Astrocyte of the hippocampus (primary cell): ENCODE measurements at regions not wholly inside any gene's neighbourhood (a gene's known extent, or its start where the extent isn't known, plus 50 kb on each side); places are given as distances from the start of the nearest gene placed in this dataset.
A peak's percentile ranks its signal among the peaks of the same experiment; 100 is the strongest.
"Not testable (repeated sequence)": the region's sequence is repeated elsewhere in the genome, so short reads cannot be mapped to it uniquely, and the experiment has no call there.

ENCODE experiments used
- DNase-seq: peaks from one replicate; pipeline ENCODE4 v3.0.0; 2011; ENCODE audit warnings: low read depth, low spot score

DNA sequence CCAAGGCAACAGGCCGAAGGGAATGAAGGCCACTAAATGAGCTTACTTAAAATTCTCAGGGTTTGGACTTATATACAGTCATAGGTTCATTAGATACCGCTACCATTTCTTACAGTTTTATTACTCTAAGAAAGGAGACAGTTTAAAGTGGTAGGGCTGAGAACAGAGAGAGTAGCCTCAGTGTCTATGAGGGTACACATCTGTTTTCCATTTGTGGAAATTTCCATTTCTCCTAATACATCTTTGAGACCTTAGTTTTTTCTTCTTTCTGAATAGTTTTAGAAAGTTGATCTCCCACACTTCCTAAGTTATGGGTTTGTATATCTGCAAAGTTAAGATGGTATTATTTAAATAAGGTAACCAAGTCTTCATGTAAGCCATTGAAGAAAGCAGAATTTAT is 1279.1 kb downstream of the NCAM2 start:
- no peak for DNase-seq

DNA sequence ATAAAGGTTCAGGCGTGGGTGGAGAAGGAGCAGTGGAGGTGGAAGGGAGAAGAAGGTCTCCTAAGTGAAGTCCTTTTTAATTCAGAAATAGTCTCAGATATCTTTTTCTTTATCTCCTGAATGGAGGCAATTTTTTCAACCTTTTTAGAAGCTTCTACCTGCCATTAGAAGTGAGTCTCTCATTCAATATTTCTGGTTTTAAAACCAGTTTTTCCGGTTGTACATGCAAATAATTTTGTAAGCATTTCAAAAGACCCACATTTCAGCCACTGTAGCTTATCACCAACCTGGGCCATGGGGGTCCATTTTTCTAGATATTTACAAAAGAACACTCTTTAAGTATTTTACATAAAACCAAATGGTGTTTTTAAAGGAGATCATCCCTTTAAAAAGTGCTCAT is 1280.2 kb downstream of the NCAM2 start:
- no peak for DNase-seq

DNA sequence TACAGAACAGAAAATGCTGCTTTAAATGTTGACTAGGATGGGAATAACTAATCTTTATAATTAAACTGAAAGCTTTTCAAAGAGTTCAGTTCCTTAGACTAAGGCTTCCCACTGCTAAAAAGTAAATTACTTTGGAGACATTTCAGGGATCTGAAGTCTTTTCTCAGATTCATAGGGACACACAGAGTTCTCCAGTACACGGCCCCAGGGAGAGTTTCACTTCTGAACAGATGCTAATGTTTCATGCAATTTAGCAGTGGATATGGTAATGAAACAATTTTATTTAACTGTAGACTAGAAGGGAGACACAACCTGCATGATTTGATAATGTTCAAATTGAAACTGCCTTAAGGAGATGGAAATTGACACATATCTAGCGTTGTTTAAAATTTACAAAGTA is 1282.6 kb downstream of the NCAM2 start:
- no peak for DNase-seq

DNA sequence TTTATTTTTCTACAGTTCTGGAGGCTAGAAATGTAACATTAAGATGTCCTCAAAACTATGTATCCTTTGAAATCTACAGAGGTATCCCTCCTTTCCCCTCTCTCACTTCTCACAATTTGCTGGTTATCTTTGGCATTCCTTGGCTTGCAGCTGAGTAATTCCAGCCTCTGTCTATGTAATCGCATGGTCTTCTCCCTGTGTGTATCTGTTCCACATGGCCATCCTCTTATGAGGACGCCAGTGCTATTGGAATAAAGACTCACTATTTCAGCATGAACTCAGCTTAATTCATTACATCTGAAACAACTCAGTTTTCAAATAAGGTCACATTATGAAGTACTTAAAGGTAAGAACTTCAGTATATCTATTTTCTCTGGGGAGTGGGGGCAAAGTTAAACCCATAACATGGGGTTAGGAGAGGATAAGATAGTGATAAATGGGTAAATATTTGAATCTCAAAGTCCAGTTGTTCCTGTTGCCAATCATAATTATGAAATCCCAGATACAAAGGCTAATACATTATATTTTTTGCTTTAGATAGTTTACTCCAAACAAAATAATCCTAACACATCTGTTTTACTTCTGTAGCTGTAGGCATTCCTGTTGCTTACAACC is 1290.8 kb downstream of the NCAM2 start:
- DNase-seq = no peak

DNA sequence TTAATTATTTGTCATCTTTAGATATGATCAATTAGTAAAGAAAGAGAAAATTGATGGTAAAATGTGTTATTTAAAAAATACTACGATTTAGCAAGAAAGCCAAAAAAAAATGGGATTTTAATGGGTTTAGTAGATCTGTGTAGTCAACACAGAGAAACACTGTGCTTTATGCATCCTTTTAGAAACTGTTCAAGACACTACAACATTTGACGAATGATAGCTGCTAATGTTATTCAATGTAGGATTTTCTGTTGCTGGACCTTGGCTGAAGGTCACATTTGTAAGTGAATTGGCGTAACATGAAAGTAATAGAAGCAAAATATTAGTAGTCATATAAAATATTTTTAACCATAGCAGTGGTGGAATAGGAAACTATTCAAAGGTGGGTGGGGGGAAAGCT is 1293.9 kb downstream of the NCAM2 start:
- no peak for DNase-seq

DNA sequence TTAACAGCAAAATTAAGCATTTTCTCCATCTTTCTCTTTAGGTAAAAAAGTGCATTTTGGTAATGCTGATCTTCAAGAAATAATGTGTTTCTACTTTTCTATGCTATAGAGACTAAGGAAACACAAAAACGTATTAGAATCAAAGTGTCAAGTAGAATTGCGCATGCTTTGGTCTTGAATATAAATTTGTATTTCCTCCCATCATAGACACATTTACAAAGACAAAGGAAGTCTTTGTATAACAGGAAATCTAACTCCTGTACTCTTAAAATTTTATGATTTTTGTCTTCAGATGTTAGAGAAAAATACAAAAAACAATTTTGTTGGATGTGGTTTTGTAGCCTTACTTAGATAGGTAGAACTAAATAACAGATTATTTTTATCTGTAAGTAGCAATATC is 1299.4 kb downstream of the NCAM2 start:
- DNase-seq = no peak

DNA sequence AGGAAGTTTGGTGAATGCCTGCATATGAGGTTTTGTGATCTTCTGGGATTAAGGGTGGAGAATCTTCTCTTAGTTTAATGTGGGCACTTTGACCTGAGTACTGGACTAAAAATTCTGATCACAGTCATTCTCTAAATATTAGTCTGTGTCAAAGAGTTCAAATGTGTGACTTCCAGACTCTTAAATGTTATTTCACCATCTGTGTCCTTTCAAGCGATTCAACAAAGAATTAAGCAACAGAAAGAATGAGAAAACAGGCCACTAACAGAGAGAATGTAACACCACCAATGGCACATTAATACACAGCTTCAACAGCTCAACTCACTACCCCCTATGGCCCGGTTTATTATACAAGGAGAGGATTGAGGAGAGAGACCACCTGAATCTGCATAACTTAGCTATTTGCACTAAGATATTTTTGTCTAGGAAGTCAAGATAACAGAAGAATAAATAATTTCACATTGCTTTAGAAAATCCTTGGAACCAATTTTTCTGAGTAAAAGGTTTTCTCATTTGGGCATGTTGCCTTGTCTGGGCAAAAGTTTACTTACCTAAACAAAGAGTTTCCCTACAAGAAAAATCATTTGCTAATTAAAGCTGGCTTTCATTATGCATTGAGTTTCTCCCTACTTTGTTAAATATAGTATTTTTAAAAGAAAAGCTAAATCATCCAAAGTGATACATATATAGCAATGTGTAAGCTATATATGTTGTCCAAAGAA is 1313.7 kb downstream of the NCAM2 start:
- no peak for DNase-seq

DNA sequence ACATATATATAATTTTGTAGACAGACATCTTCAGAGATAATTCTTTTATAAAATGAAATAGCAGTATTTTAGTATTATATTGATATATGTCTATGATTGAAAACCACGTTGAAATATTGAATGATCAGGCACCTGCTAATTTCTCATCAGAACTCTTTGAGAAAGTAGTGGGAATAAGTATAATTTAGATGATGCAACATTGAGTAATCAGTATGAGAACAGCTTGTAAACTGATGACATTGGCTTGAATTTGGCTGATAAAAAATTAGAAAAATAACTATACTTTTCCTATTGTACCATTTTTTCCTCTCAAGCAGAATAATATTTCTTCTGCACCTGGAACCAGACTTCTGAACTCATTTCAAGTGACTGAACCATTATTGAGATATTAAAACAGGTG is 1316.8 kb downstream of the NCAM2 start:
- DNase-seq = no peak

DNA sequence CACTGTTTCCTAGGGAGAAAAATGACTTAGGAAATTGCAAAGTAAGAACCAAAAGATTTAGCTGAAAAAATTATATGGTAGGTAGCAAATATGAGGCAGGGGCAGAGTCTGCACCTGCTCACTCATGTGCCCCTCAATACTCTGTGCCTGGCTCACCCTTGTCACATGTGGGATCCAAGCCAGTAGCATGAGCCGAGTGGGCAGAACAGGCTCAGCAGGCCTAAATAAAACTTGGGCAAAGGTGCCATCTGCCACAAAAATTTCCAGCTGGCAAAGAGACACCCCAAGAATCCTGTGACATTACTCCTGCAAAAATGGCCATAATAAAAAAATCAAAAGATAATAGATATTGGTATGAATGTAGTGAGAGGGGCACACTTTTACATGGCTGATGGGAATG is 1321.2 kb downstream of the NCAM2 start:
- DNase-seq = no peak

DNA sequence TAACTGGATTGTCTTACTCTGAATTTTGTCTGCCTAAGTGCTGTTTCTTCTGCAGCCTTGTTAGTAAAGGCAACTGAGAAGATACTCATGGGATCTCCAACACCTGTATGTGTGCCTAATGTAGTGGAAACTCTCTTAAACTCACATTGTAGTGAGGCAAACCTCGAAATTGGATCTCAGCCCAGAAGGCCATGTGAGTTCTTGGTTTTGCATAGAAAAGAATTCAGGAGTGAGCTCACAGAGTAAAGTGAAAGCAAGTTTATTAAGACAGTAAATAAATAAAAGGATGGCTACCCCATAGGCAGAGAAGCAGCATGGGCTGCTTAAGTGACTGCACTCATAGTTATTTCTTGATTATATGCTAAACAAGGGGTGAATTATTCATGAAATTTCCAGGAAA is 1344.7 kb downstream of the NCAM2 start:
- peak; percentile 71 for DNase-seq

DNA sequence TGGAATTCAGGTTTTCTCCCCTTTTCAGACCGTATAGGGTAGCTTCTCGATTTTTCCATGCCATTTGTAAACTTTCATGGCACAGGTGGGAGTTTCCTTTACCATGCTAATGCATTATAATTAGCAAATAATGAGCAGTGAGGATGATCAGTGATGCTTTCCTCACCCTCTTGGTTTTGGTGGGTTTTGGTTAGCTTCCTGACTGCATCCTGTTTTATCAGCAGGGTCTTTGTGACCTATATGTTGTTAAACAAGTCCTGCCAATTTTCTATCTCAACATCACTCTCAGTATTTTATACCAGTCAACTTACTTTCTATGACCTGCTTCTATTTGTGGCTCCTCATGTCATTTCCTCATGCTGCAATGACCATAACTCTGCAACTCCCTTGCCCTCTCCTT is 1345.1 kb downstream of the NCAM2 start:
- DNase-seq = no peak

DNA sequence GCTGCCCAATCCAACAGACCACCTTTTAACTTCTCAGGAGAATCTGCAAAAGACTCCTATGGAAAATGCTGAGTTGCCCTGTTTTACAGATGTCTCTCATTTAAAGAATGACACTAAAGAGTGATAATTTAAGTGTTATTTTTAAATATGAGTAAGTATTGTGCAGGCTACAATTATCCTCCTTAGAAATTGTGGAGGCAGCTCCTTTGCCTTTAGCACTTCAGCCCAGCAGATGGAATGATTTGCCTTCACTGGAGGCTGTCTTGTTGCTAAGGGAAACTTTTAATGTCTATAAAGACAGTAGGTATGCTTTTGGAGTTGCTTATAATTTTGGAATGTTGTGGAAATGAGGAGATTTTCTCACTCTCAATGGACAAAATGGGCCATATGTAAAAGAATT is 1345.5 kb downstream of the NCAM2 start:
- no peak for DNase-seq

DNA sequence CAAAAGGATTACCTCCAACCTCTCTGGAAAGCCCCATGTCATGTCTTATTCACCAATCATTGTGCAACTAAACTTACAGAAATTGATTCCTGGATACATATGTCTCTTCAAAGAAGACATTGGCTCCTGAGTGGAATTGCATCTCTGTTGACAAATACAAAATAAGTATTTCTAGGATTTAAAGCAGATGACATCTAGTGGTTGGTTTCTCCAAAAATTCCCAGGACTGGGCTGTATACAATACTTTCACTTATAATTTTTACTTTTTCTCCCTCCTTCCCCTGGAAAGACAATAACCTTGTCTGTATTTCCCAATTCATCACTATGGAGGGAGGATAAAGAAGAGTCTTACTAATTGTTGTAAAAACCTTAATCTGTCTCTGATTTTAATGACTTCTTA is 1347.4 kb downstream of the NCAM2 start:
- DNase-seq = no peak

DNA sequence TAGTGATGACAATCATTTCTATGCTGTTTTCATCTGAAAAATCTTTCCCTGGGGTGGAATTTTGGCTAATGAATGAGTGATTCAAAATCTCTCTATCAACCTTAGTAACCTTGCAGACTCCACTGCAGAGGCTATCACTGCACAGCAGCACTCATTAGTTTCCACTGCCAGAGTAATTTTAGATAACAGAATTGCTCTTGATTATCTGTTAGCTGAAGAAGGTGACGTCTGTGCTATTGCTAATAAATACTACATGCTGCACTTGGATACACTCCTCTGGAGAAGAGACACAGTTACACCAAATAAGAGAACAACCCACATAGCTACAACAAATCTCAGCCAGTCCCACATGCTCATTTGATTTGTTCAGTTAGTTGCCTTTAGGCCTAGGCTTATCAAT is 1348.4 kb downstream of the NCAM2 start:
- DNase-seq = no peak

DNA sequence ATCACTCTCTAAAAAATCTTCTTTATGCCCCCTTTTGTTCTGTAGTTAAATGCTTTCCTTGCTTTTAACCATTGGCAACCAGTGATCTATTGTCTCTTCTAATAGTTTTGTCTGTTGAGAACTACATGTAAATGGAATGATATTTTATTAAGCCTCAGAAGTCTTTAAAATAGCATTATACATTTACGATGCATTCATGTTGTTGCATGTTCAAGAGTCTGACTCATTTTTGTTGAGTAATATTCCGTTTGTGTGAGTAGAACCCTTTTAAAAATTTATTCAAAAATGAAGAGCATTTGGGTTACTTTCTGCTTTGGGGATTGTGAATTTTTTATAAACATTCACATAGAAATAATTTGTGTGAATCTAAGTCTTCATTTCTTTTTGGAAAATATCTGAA is 1352.9 kb downstream of the NCAM2 start:
- no peak for DNase-seq

DNA sequence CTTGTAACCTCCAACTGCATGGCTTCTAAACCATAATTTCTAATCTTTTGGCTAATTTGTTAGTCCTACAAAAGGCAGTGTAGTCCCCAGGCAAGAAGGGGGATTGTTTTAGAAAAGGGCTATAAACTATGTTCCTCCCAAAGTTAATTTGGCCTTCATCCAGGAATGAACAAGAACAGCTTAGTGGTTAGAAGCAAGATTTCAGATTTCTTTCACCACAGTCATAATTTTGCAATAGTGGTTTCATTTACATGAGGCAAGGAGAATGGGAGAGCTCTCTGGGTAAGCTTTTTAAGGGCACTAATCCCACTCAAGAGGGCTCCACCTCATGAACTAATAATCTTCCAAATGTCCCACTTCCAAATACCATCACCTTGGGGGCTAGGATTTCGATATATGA is 1353.9 kb downstream of the NCAM2 start:
- DNase-seq = no peak

DNA sequence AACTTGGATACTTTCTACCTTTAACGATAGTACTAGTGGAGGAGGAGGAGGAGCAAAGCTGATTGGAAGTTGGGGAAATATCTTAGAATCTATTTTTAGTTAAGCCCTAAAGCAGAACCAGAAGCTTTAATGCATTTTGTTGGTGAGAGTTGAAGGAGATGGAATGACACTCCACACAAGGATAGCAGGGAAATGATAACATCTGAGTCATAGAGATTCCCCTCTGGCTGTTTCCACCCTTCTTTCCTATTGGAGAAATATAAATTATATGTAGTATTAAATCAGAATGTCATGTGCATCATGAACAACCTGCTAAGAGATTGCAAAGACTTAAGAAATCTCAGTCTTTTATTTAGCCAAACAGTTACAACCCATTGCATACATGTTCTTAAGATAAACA is 1357.7 kb downstream of the NCAM2 start:
- DNase-seq = no peak

DNA sequence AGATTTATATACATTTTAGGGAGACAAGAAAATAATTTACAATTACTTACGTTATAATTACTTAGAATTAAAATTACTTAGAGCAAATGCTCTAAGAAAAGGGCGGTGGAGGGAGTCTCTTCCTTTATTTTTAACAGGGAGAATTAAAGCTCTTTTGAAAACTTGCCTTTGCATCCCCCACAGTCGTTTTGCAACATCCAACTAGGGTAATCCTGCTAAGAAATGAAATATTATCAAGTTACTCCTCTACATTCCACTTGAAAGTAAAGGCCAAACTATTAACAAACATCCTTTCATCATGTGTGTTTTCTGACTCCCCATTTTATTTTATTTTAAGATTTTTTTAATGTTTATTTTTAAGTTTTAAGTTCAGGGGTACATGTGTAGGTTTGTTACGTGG is 1358.5 kb downstream of the NCAM2 start:
- DNase-seq = no peak

DNA sequence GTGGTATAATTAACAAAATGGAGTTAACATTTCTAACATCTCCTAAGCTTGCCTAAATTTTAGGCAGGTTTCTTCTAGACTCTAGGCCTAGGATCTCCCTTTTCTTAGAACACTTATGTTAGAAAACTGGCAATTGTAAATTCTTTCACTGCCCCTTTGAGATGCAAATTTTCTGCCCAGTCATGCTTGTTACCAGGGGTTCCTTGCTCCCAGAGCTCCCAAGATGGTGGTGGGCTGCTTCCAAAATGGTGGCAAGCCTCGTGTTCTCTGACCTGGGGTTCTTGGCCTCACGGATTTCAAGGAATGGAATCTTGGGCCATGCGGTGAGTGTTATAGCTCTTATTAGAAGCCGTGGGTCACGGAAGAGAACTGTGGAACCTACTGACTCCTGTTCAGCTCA is 1361.4 kb downstream of the NCAM2 start:
- DNase-seq = not testable (repeated sequence)

DNA sequence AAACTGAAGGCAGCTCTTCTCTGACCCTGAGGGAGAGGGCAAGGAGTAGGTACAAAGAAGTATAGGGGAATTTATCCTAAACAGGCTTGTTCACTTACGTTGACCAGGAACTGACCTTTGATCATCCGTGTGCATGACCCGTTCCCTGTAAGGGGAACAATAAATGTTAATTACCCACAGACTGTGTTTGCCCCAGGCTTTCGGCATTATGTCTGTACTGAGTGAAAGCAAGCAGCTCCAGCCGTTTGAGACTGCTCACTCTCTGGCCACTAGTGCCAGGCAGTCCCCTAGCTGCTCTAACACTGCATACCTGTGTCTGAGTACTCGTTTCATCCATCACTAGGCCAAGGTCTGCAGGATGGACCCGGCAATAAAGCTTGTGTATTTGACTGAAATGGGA is 1365.3 kb downstream of the NCAM2 start:
- no peak for DNase-seq

DNA sequence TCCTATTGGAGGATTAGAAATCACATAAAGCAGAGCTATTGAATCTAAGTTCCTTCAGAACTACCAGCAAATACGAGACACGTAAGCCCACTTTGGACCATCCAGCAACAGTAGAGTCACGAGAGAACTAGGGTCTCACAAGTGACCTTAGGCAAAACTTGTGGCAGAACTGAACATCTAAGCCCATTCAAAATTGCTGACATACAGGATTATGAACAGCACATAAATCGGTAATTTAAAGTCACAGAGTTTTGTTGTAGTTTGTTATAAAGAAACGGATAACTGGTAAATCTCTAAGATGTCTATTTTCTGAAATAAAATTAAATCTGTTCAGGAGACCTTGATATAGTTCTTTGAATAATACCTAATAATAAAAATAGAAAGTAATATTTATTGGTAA is 1366.0 kb downstream of the NCAM2 start:
- DNase-seq = no peak

DNA sequence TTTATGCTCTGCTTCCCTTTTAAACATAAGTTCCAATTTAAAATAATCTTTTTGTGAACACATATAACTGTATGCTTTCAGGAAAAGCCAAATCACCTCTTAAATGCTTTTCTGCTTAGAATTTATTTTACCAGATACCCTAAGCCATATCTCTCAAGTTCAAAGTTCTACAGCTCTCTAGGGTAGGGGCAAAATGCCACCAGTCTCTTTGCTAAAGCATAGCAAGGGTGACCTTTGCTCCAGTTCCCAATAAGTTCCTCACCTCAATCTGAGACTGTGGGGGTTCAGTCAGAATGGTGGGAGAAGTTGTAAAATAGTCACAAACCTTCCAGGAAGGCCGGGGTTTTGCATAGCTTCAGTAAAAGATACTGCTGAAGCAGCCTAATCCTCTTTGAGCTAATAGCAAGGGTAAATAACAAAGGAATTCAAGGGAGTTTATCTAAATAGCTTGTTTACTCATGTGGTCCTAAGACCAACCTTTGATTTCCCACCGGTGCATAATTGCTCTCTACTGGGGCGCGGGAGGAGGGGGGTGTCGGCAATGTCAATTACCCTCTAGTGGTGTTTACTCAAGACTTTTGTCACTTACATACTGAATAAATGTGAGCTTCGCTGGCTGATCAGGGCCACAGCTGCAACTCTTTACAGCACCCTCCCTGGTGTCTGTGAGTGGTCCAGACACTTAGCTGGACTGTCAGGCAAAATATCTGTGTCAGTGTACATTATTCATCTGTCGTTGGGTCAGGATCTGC is 1376.2 kb downstream of the NCAM2 start:
- no peak for DNase-seq

DNA sequence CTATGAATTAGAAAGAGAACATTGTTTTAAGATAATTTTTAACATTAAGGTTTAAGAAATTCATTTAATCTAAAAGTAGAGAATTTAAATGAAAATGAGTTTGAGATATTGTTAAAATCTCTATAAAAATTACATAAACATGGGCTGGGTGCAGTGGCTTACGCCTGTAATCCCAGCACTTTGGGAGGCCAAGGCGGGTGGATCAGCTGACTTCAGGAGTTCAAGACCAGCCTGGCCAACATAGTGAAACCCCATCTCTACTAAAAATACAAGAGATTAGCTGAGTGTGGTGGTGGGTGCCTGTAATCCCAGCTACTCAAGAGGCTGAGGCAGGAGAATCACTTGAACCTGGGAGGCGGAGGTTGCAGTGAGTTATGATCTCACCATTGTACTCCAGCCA is 1379.6 kb downstream of the NCAM2 start:
- DNase-seq = not testable (repeated sequence)
